HG03432 (cell line): ENCODE measurements at regions not wholly inside any gene's neighbourhood (a gene's known extent, or its start where the extent isn't known, plus 50 kb on each side); places are given as distances from the start of the nearest gene placed in this dataset.

Experiments used
- ATAC-seq: cut with Tn5 transposase; IDR thresholded peaks from one replicate; pipeline ENCODE4 v1.9.1; 2021; ENCODE audit warnings: mild to moderate bottlenecking, moderate library complexity; ENCODE audit not compliant: unreplicated experiment

GRCh38 chr15:69730281-69731080 is 277.9 kb downstream of the RPLP1 start:
- ATAC-seq, result no peak

- no peak for ATAC-seq
These were observed 278.4 kb downstream of the RPLP1 start for GRCh38 chr15:69731081-69731330.

- ATAC-seq, result no peak
These were observed 279.0 kb downstream of the RPLP1 start for GRCh38 chr15:69731581-69731980.

- no peak for ATAC-seq
These were observed 279.5 kb downstream of the RPLP1 start for GRCh38 chr15:69732133-69732532.

GRCh38 chr15:69734699-69735098 is 282.1 kb downstream of the RPLP1 start:
- ATAC-seq, result no peak

GRCh38 chr15:69735121-69735520 is 282.5 kb downstream of the RPLP1 start:
- no peak for ATAC-seq

GRCh38 chr15:69736161-69736560 is 283.5 kb downstream of the RPLP1 start:
- no peak for ATAC-seq

GRCh38 chr15:69737916-69738315 is 285.3 kb downstream of the RPLP1 start:
- ATAC-seq, result no peak

- no peak for ATAC-seq
These were observed 288.1 kb downstream of the RPLP1 start for GRCh38 chr15:69740684-69741083.

- ATAC-seq, result no peak
These were observed 289.7 kb downstream of the RPLP1 start for GRCh38 chr15:69742361-69742760.

- ATAC-seq, result no peak
These were observed 290.5 kb downstream of the RPLP1 start for GRCh38 chr15:69743091-69743490.

- no peak for ATAC-seq
These were observed 292.0 kb downstream of the RPLP1 start for GRCh38 chr15:69744391-69745162.

GRCh38 chr15:69747193-69747592 is 294.6 kb downstream of the RPLP1 start:
- no peak for ATAC-seq

GRCh38 chr15:69748131-69748530 is 295.5 kb downstream of the RPLP1 start:
- ATAC-seq, result no peak

- ATAC-seq, result no peak
These were observed 296.1 kb downstream of the RPLP1 start for GRCh38 chr15:69748576-69749185.

GRCh38 chr15:69749274-69749673 is 296.7 kb downstream of the RPLP1 start:
- no peak for ATAC-seq

- ATAC-seq, result no peak
These were observed 297.2 kb downstream of the RPLP1 start for GRCh38 chr15:69749797-69750196.

- no peak for ATAC-seq
These were observed 297.6 kb downstream of the RPLP1 start for GRCh38 chr15:69750253-69750652.

- no peak for ATAC-seq
These were observed 298.5 kb downstream of the RPLP1 start for GRCh38 chr15:69751147-69751546.

- ATAC-seq, result no peak
These were observed 298.9 kb downstream of the RPLP1 start for GRCh38 chr15:69751566-69751965.

- ATAC-seq, result no peak
These were observed 301.2 kb downstream of the RPLP1 start for GRCh38 chr15:69753867-69754266.

GRCh38 chr15:69754313-69754712 is 301.7 kb downstream of the RPLP1 start:
- no peak for ATAC-seq
